Muscle layer of duodenum (tissue), 2 donors: ENCODE measurements at regions not wholly inside any gene's neighbourhood (a gene's known extent, or its start where the extent isn't known, plus 50 kb on each side); places are given as distances from the start of the nearest gene placed in this dataset.

ENCODE experiments used
- H3K27ac ChIP-seq: one replicate; pipeline ENCODE4 v1.7.0; 2013; ENCODE audit warnings: mild to moderate bottlenecking, low read length
- H3K27me3 ChIP-seq: one replicate; pipeline ENCODE4 v1.7.0; 2013; ENCODE audit warnings: low read depth, mild to moderate bottlenecking, control low read depth, low read length
- H3K36me3 ChIP-seq, 2 donors: one replicate each; pipeline ENCODE4 v1.7.0; 2013; ENCODE audit warnings: low read length in 2 of 2, control low read depth in 1 of 2, mild to moderate bottlenecking in 1 of 2; ENCODE audit not compliant: insufficient read depth in 2 of 2, control insufficient read depth in 1 of 2
- H3K4me1 ChIP-seq, 2 donors: one replicate each; pipeline ENCODE4 v1.7.0; 2013; ENCODE audit warnings: low read length in 2 of 2, mild to moderate bottlenecking in 2 of 2, control low read depth in 1 of 2, moderate library complexity in 1 of 2; ENCODE audit not compliant: insufficient read depth in 2 of 2, control insufficient read depth in 1 of 2
- H3K4me3 ChIP-seq, 2 donors: one replicate each; pipeline ENCODE4 v1.7.0; 2013; ENCODE audit warnings: low read length in 2 of 2, low read depth in 1 of 2, mild to moderate bottlenecking in 1 of 2
- H3K9me3 ChIP-seq, 2 donors: one replicate each; pipeline ENCODE4 v1.7.0; 2013; ENCODE audit warnings: low read length in 2 of 2, control low read depth in 1 of 2, mild to moderate bottlenecking in 1 of 2; ENCODE audit not compliant: control insufficient read depth in 1 of 2
- donor health status: healthy.

- Histone ChIP-seq H3K4me1 (peaks cover 0 to 3% of the 10 kb centered on the region in 2 donors), H3K9me3 (no peaks in the 10 kb centered on the region), H3K36me3 (no peaks in the 10 kb centered on the region), H3K27me3 (no peaks in the 10 kb centered on the region), H3K27ac (no peak overlapping the region), H3K4me3 (no peak overlapping the region)
Observed at GRCh38 chr9:82116556-82116955, 128.0 kb downstream of the SPATA31D1 start.

DNA sequence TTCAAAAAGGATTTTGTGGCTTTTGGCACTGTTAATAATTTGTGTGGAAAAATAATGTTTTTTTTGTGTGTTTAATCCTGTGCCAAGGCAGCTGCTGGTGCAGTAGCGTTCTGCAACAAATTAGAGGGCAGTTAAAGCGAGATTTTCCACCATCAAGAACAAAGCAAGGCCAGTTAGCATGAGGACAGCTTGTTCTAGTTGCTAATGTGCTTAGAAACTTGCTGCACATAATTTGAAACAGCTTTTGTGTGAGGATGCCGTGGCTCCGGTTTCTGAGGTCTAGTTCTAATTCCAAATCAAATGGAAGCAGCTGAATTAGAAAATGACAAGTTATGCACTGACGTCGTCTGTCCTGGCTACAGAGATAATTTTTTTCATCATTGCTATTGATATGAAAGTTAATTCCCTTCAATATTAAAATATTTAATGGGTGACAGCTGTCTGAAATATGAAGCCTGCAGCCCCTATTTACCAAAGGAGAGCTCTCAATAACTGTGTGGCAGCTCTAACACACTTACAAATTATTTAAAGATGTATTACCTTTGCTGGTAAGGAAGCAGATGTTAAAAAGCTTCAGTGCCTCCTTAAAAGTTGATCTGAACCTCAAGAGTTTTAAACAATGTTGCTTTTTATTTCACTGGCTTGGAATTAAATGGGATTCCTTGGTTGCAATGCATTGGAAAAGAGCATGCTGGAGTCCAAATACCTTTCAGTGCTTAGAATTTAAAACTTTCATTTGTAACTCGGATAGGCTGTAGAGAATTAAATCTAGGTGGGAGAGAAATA lies 128.6 kb downstream of the SPATA31D1 start:
- Histone ChIP-seq H3K27ac (no peak overlapping the region), H3K36me3 (no peaks in the 10 kb centered on the region), H3K4me1 (peaks cover 0 to 3% of the 10 kb centered on the region in 2 donors), H3K9me3 (no peaks in the 10 kb centered on the region), H3K4me3 (no peak overlapping the region), H3K27me3 (no peaks in the 10 kb centered on the region)

DNA sequence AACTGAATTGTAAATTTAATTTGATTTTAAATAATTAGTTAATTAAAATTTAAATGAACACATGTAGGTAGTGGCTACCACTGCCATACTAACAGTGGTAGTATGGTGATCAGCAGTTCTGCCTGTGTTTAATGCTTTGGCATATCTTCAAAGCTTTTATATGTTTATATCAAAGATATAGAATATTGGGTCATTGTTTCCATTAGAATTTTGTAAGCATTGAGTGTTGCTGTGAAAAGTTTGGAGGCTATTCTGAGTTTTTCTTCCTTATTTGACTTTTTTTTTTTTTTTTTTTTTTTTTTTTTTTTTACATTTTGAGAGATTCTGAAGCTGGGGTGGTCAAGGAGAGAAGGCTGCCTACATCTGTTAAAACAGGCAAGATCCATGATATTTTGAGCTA lies 134.2 kb downstream of the SPATA31D1 start:
- H3K4me1 ChIP-seq: no peaks in the 10 kb centered on the region
- H3K4me3 ChIP-seq: no peak overlapping the region
- H3K27me3 ChIP-seq: no peaks in the 10 kb centered on the region
- no peaks in the 10 kb centered on the region for H3K36me3 ChIP-seq
- no peak overlapping the region for H3K27ac ChIP-seq
- no peaks in the 10 kb centered on the region for H3K9me3 ChIP-seq

DNA sequence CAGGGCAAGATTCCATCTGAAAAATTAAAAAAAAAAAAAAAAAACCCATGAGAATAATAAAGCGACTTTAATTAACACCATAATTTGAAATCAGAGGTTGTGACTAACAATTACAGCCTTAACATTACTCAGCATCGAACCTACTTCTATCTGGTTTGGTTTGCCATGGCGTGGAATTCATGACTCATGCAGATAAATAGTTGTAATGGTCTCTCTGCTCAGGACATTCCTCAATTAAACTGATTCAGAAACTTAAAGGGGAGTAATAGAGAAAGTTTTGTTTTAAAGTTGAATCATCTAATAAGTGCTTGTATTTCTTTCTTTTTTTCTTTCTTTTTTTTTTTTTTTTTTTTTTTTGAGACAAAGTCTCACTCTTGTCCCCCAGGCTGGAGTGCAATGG lies 135.5 kb downstream of the SPATA31D1 start:
- Histone ChIP-seq H3K4me3 (no peak overlapping the region), H3K27me3 (no peaks in the 10 kb centered on the region), H3K9me3 (no peaks in the 10 kb centered on the region), H3K27ac (no peak overlapping the region), H3K4me1 (no peaks in the 10 kb centered on the region), H3K36me3 (no peaks in the 10 kb centered on the region)

DNA sequence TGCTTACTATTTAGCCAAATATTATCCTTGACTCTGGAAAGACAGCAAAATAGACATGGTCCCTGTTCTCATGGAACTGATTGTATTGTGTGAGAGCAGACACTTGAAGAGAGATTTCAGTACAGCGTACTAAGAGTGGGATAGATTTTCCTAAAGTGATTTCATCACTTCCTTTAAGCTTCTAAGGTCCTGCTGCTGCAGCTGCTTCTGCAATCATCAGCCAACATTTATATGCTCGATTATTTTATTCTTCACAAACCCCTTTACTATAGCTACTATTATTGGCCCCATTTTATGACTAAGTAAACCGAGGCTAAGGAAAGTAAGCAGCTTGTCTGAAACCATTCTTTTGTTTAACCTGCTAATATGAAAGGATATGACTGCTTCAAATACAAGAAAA lies 137.7 kb downstream of the SPATA31D1 start:
- Histone ChIP-seq H3K9me3 (no peaks in the 10 kb centered on the region), H3K27me3 (no peaks in the 10 kb centered on the region), H3K36me3 (no peaks in the 10 kb centered on the region), H3K27ac (no peak overlapping the region), H3K4me1 (no peaks in the 10 kb centered on the region), H3K4me3 (no peak overlapping the region)

DNA sequence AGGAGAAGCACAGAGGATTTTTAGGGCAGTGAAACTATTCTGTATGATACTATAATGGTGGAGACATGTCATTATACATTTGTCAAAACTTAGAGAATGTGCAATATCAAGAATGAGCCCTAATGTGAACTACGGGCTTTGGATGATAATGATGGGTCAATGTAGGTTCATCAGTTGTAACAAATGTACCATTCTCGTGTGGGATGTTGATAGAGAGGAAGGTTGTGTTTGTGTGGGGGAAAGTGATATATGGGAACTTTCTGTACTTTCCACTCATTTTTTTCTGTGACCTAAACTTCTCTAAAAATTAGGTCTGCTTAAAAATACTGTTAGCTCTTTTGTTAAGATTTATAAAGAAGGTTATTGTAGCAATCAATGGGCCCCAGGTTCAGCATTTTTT lies 138.9 kb downstream of the SPATA31D1 start:
- Histone ChIP-seq H3K4me3 (no peak overlapping the region), H3K9me3 (no peaks in the 10 kb centered on the region), H3K27me3 (no peaks in the 10 kb centered on the region), H3K4me1 (no peaks in the 10 kb centered on the region), H3K36me3 (no peaks in the 10 kb centered on the region), H3K27ac (no peak overlapping the region)

GRCh38 chr9:82128011-82128696 lies 139.6 kb downstream of the SPATA31D1 start:
- Histone ChIP-seq H3K27me3 (no peaks in the 10 kb centered on the region), H3K27ac (no peak overlapping the region), H3K4me1 (no peaks in the 10 kb centered on the region), H3K36me3 (no peaks in the 10 kb centered on the region), H3K9me3 (no peaks in the 10 kb centered on the region), H3K4me3 (no peak overlapping the region)

DNA sequence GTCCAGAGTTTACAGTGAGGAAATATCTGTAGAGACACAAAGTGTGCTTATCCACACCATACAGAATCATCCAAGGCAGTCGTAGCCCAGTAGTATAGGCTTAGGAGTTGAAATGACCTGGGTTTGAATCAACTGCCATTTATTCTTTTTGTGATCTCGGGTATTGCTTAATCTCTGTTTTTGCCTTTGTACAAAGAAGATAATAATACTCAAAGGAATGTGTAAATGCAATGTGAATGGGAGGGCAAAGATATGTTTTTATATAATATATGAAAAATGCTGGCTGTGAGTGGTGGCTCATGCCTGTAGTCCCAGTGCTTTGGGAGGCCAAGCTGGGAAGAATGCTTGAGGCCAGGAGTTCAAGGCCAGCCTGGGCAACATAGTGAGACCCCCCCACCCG lies 141.1 kb downstream of the SPATA31D1 start:
- Histone ChIP-seq H3K4me1 (no peaks in the 10 kb centered on the region), H3K27me3 (no peaks in the 10 kb centered on the region)

GRCh38 chr9:82130331-82131042 lies 141.9 kb downstream of the SPATA31D1 start:
- Histone ChIP-seq H3K9me3 (no peaks in the 10 kb centered on the region), H3K27ac (no peak overlapping the region), H3K4me3 (no peak overlapping the region), H3K27me3 (no peaks in the 10 kb centered on the region), H3K4me1 (no peaks in the 10 kb centered on the region), H3K36me3 (no peaks in the 10 kb centered on the region)

More for the DNA sequence above, 141.1 kb downstream of the SPATA31D1 start:
- Histone ChIP-seq H3K9me3 (no peaks in the 10 kb centered on the region), H3K36me3 (no peaks in the 10 kb centered on the region), H3K27ac (no peak overlapping the region), H3K4me3 (no peak overlapping the region)

DNA sequence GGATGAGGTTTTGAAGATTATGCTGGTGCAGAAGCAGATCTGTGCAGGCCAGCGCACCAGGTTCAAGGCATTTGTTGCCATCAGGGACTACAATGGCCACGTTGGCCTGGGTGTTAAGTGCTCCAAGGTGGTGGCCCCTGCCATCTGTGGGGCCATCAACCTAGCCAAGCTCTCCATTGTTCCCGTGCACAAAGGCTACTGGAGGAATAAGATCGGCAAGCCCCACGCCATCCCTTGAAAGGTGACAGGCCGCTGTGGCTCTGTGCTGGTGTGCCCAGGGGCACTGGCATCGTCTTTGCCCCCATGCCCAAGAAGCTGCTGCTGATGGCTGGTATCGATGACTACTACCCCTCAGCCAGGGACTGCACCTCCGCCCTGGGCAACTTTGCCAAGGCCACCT lies 142.5 kb downstream of the SPATA31D1 start:
- Histone ChIP-seq H3K4me3 (no peak overlapping the region), H3K9me3 (no peaks in the 10 kb centered on the region)

GRCh38 chr9:82132024-82132423 lies 143.5 kb downstream of the SPATA31D1 start:
- no peaks in the 10 kb centered on the region for H3K4me1 ChIP-seq
- no peak overlapping the region for H3K4me3 ChIP-seq
- no peaks in the 10 kb centered on the region for H3K36me3 ChIP-seq
- no peak overlapping the region for H3K27ac ChIP-seq
- H3K9me3 ChIP-seq: no peaks in the 10 kb centered on the region
- H3K27me3 ChIP-seq: no peaks in the 10 kb centered on the region

More for the DNA sequence above, 142.5 kb downstream of the SPATA31D1 start:
- H3K27ac ChIP-seq: no peak overlapping the region
- H3K4me1 ChIP-seq: no peaks in the 10 kb centered on the region
- no peaks in the 10 kb centered on the region for H3K27me3 ChIP-seq
- H3K36me3 ChIP-seq: no peaks in the 10 kb centered on the region
